ENCODE measurements at regions not wholly inside any gene's neighbourhood (a gene's known extent, or its start where the extent isn't known, plus 50 kb on each side); places are given as distances from the start of the nearest gene placed in this dataset.

- no peak for DNase-seq
Observed at GRCh38 chr5:120365656-120366446, 98.2 kb upstream of the PRR16 start.

GRCh38 chr5:120367896-120368634, 96.0 kb upstream of the PRR16 start:
- no peak for DNase-seq

GRCh38 chr5:120368923-120369715, 95.0 kb upstream of the PRR16 start:
- no peak for DNase-seq

GRCh38 chr5:120372899-120373298, 91.2 kb upstream of the PRR16 start:
- no peak for DNase-seq

- DNase-seq: no peak
Observed at GRCh38 chr5:120375248-120375647, 88.9 kb upstream of the PRR16 start.

GRCh38 chr5:120380644-120381043, 83.5 kb upstream of the PRR16 start:
- DNase-seq: no peak

- no peak for DNase-seq
Observed at GRCh38 chr5:120382833-120383232, 81.3 kb upstream of the PRR16 start.

GRCh38 chr5:120386981-120387380, 77.1 kb upstream of the PRR16 start:
- DNase-seq: no peak

- no peak for DNase-seq
Observed at GRCh38 chr5:120388016-120388781, 75.9 kb upstream of the PRR16 start.

GRCh38 chr5:120394259-120394658, 69.8 kb upstream of the PRR16 start:
- no peak for DNase-seq

GRCh38 chr5:120396186-120396585, 67.9 kb upstream of the PRR16 start:
- DNase-seq: no peak

GRCh38 chr5:120400356-120400755, 63.7 kb upstream of the PRR16 start:
- DNase-seq: no peak

GRCh38 chr5:120402606-120403005, 61.5 kb upstream of the PRR16 start:
- DNase-seq: no peak

- no peak for DNase-seq
Observed at GRCh38 chr5:120405286-120405864, 58.7 kb upstream of the PRR16 start.

GRCh38 chr5:120405923-120406322, 58.2 kb upstream of the PRR16 start:
- no peak for DNase-seq

- DNase-seq: no peak
Observed at GRCh38 chr5:120413686-120414085, 50.4 kb upstream of the PRR16 start.

Measured in CD4-positive, alpha-beta T cell treated with Interleukin-17A for 4 hours (primary cell).